M059J (cell line): ENCODE measurements at regions not wholly inside any gene's neighbourhood (a gene's known extent, or its start where the extent isn't known, plus 50 kb on each side); places are given as distances from the start of the nearest gene placed in this dataset.
"Not testable (repeated sequence)": the region's sequence is repeated elsewhere in the genome, so short reads cannot be mapped to it uniquely, and the experiment has no call there.

ENCODE experiments used
- DNase-seq: peaks from one replicate; pipeline ENCODE4 v3.0.0-alpha.2; 2012; ENCODE audit warnings: low read depth

GRCh38 chr5:92179651-92180050 lies 796.5 kb upstream of the ARRDC3 start:
- no peak for DNase-seq

- no peak for DNase-seq
Measured at GRCh38 chr5:92177926-92178487, 794.9 kb upstream of the ARRDC3 start.

- DNase-seq, result no peak
Measured at GRCh38 chr5:92163906-92164305, 780.8 kb upstream of the ARRDC3 start.

- DNase-seq, result no peak
Measured at GRCh38 chr5:92147798-92148197, 764.7 kb upstream of the ARRDC3 start.

GRCh38 chr5:92147266-92147665 lies 764.1 kb upstream of the ARRDC3 start:
- no peak for DNase-seq

GRCh38 chr5:92145852-92146251 lies 762.7 kb upstream of the ARRDC3 start:
- DNase-seq, result no peak

- no peak for DNase-seq
Measured at GRCh38 chr5:92144824-92145223, 761.7 kb upstream of the ARRDC3 start.

GRCh38 chr5:92132294-92132908 lies 749.3 kb upstream of the ARRDC3 start:
- not testable (repeated sequence) for DNase-seq

- DNase-seq, result no peak
Measured at GRCh38 chr5:92126182-92126581, 743.1 kb upstream of the ARRDC3 start.

- no peak for DNase-seq
Measured at GRCh38 chr5:92119110-92119509, 736.0 kb upstream of the ARRDC3 start.

- no peak for DNase-seq
Measured at GRCh38 chr5:92106808-92107207, 723.7 kb upstream of the ARRDC3 start.

- no peak for DNase-seq
Measured at GRCh38 chr5:92104126-92104525, 721.0 kb upstream of the ARRDC3 start.

GRCh38 chr5:92102313-92102712 lies 719.2 kb upstream of the ARRDC3 start:
- DNase-seq, result no peak

GRCh38 chr5:92092239-92092638 lies 709.1 kb upstream of the ARRDC3 start:
- no peak for DNase-seq

GRCh38 chr5:92086059-92086811 lies 703.1 kb upstream of the ARRDC3 start:
- no peak for DNase-seq

- no peak for DNase-seq
Measured at GRCh38 chr5:92081958-92082712, 699.0 kb upstream of the ARRDC3 start.

GRCh38 chr5:92070786-92071185 lies 687.7 kb upstream of the ARRDC3 start:
- no peak for DNase-seq

GRCh38 chr5:92064993-92065392 lies 681.9 kb upstream of the ARRDC3 start:
- DNase-seq, result peak; percentile 23

- DNase-seq, result no peak
Measured at GRCh38 chr5:92051741-92052140, 668.6 kb upstream of the ARRDC3 start.

- DNase-seq, result no peak
Measured at GRCh38 chr5:92050970-92051369, 667.9 kb upstream of the ARRDC3 start.

- peak; percentile 50 for DNase-seq
Measured at GRCh38 chr5:92041911-92042660, 659.0 kb upstream of the ARRDC3 start.

GRCh38 chr5:92041206-92041605 lies 658.1 kb upstream of the ARRDC3 start:
- DNase-seq, result no peak
